Cardiac septum (tissue), 1 donor: ENCODE measurements at regions not wholly inside any gene's neighbourhood (a gene's known extent, or its start where the extent isn't known, plus 50 kb on each side); places are given as distances from the start of the nearest gene placed in this dataset.
"Not testable (repeated sequence)": the region's sequence is repeated elsewhere in the genome, so short reads cannot be mapped to it uniquely, and the experiment has no call there.

Experiments used
- DNase-seq: peaks from one replicate; pipeline ENCODE4 v3.0.0-alpha.2; 2020; ENCODE audit warnings: low spot score
- intact Hi-C: fragments of 100-400 bp; cut with DNase I; formaldehyde crosslinking; loops from one replicate; pipeline ENCODE4 v1.14.0; 2022
- donor health status: DM: no; HTN: no; CAD: no.

DNA sequence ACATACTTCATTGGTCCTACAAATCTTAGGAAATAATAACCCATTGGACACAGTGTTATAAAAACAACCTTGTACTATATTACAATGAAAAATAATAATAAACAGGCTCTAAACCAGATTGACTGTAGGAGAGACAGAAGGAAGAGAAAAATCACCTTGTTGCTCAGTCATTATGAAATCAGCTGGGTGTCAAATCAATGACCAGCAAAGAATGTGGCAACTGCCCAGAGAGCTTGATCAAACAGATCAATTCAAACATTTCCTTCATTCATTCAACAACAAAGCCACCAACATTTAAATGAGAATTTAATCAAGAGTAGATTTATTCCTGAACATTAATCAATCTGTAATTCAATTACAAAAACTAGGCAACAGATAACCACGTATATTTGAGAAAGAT, 671.9 kb upstream of the CHAC2 start:
- intact Hi-C loops, result no loop called here
- DNase-seq, result no peak

DNA sequence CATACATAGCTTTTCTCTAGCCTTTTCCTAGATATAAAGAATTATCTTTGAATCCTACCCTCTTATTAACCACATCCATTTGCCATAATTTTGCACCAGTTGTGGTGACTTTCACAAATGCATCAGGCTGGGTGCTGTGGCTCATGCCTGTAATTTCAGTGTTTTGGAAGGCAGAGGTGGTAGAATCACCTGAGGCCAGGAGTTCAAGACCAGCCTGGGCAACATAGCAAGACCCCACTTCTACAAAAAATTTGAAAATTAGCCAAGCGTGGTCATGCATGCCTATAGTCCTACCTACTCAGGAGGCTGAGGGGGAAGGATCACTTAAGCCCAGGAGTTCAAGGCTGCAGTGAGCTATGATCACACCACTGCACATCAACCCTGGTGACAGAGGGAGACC, 672.4 kb upstream of the CHAC2 start:
- intact Hi-C loops, result no loop called here
- DNase-seq, result no peak

DNA sequence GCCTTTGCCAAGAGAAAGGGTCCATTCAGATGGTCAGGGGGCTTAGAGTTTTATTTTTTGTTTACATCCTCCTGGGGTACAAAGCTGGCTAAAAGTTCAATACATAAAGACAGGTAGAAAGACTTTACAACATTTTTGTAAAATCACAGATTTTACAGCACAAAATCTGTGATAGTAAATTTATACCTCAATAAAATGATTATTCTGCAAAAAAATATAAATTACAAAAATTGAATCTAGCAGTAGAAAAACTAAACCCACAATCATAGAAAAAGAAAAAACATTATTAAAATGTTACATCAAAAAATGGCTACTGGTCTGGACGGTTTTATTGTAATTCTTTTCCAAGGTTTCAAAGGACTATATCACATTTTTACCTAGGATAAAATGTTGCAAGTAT, 674.2 kb upstream of the CHAC2 start:
- intact Hi-C loops, result no loop called here
- no peak for DNase-seq

DNA sequence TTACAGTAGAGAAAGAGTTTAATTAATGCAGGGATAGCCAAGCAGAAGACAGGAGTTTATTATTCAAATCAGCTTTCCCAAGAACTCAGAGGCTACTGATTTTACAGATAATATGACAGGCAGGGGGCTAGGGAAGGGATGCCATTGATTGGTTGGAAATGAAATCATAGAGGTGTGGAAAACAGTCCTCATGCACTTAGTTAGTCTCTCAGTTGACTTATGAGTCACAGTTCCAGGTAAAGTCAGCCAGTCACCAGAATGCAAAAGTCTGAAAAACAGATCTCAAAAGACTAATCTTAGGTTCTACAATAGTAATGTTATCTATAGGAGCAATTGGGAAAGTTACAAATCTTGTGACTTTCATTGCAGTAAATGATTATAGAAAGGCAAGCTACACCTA, 676.4 kb upstream of the CHAC2 start:
- no peak for DNase-seq
- intact Hi-C loops, result no loop called here

DNA sequence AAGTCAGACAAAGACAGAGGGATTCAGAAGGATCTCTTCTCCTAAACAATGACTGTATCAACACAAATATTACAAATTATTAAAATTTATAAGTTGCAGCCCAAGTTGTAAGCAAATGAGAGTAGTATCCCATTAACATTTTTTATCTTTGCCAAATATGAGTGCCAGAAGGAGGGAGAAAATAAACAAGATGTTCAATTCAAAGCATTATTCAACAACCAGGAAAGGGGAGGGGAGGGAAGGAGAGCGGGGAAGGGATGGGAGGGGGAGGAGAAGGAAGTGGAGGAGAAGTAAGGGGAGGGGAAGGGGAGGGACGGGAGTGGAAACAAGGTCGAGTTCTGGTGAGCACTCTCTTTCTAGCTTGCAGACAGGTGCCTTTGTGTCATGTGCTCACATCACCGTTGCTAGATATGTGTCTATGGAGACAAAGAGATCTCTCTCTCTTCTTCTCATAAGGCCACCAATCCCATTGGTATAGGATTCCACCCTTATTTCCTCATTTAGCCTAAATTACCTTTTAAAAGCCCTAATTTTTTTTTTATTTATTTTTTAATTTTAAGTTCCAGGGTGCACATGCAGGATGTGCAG, 679.6 kb upstream of the CHAC2 start:
- no peak for DNase-seq
- intact Hi-C loops, result no loop called here

DNA sequence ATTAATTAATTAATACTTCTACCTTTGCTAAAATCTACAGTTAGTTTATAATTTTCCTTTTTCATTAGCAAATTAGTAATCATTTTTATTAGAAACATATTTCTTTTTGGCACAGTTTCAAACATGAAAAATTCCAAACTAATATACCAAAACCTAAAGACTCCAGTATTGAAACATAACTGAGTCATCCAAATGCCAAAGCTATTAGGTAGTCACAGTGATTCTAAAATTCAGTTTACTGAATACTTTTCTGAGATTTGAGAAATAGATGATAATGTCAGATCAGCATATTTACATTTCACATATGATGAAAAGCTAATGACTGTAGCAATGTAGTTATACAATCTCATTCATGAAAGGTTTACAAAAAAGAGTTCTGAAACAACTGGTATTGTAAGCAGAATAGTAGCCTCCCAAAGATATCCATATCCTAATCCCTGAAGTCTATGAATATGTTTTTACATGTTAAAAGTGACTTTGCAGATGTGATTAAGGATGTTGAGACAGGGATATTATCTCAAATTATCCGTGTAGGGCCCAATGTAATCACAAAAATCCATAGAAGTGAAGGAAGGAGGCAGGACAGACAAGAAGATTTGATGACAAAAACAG, 680.2 kb upstream of the CHAC2 start:
- intact Hi-C loops, result no loop called here
- DNase-seq, result no peak

DNA sequence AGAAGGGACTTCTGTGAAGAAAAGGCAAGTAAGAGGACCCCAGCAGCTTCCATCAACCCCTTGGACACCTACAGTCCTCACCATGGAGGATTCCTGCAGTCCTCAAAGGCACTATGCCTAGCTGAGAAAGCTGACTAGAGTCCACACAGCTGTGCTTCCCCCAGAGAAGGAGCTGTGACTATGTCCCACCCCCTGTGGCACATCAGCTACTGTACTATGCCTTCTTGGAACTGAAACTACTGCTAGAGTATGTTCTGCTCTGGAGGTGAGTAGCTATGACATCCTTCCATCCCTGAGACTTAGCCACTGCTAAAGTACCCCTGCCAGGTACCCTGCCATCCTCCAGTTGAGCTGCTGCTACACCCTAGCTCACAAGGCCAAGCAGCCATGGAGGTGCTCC, 690.2 kb upstream of the CHAC2 start:
- no peak for DNase-seq
- intact Hi-C loops, result no loop called here

DNA sequence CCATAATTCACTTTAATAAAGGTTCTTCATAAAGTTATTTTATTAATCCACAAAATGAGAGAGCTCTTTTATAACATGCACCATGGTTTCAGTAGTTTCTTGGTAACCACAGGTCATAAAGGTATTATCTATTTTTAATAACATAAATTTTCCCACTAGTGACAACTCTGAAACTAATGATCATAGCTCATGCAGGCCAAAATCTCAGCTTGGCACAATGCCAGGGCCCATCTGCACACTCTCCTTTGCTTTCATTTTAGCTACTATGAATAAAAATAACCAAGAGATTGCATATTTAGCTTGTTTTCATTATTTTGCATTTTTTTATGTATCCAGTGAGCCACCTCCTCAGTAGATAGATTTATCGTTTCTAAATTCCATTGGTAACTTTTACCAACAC, 691.8 kb upstream of the CHAC2 start:
- intact Hi-C loops, result no loop called here
- DNase-seq, result no peak

DNA sequence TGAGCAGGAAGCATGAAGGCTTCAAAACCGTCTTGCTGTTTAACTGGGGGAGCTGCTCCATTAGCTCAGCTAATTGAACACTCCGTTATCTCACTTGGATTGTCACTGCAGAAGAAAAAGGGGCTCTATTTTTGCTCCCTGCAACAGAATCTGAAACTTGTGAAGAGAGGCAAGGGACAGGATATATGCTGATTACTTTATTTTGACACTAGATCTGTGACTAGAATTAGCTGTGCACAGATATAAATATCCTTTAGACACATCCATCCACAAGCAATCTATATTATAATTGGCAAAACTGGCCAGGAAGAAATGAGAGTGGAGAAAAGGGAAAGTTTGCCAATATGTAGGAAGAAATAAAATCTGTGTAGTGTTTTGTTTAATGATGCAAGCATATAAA, 700.1 kb upstream of the CHAC2 start:
- DNase-seq, result no peak
- intact Hi-C loops, result no loop called here

DNA sequence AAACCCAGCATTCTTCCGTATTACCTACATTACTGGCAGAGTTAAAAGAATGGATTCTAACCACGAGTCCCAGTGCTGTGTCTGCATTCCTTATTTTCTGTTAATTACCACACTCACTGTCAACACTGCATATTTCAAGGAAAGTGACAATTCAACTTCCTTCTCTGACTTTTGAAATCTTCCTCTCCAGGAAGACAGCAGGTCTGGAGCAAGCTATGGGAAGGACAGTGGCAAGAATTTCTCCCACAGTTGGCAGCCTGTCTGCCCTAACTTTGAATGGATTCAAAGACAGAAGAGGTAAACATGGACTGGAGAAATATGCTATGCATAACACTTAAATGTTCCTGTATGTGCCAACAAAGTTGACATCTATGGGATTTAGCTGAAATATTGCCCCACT, 700.5 kb upstream of the CHAC2 start:
- intact Hi-C loops, result no loop called here
- DNase-seq, result no peak

DNA sequence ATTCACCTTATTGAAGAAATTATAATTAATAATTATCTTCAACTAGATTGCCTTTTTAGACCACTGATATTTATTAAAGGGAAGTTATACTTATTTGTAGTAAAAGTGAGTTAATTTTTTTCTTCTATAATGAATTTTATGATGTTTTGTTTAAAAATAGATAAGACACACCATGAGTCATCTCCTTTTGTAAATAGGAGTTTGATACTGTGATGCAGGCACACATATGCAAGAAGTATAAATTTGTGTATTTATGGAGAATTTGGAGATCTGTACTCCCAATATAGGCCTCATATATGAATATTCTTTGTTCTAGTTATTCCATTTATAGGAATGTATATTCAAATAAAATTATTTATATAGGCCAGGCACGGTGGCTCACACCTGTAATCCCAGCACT, 703.5 kb upstream of the CHAC2 start:
- intact Hi-C loops, result no loop called here
- no peak for DNase-seq

DNA sequence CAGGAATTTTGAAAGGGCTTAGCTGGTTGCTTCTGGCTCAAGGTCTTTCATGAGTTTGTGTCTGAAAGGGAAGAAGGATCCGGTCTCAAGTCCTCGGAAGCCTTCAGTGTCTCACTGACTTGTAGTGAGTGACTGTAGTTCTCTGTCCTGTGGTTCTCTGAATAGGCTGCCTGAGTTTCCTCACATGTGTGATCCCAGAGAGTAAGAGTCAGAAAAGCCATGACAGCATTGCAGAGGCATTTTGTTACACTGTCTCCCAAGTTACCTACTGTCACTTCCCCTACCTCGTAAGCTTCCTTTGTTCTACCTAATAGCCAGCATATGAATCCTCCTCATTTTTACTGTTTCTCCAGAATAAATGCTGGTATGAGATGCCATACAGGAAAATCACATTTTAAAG, 709.1 kb upstream of the CHAC2 start:
- no peak for DNase-seq
- intact Hi-C loops, result no loop called here

DNA sequence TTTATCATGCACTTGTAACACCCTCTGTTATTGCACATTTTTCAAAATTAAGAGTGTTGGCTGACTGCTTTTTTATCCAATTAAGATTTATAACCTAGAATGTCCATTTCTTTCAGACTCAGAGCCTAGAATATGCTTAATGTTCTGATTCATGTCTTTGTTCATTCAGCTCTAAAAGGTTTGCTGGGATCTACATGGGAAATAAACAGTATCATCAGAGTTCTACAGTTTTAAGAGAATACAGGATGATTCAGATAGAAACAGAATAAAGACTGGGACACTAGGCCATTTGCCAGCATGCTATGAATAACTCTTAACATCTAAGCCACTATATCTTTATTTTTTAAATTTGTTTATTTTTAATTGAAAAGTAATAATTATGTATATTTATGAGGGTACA, 713.7 kb upstream of the CHAC2 start:
- DNase-seq, result no peak
- intact Hi-C loops, result no loop called here

DNA sequence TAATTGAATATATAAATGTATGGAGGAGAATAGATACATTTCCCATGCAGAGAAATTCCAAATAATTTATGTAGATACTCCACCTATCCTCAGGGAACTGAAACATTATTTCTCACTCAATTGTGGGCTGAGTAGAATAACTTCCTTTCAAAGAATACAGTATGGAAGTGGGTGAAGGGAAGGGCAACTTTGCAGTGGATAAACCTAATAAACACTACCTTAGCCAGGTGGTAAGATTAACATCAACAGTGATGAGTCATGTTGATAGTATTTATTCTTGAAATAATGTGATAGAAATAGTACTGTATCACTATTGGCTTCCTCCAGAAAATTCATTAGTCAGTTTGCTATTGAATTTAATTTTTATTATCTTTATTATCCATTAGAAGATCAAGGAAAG, 716.4 kb upstream of the CHAC2 start:
- DNase-seq, result no peak
- intact Hi-C loops, result no loop called here

DNA sequence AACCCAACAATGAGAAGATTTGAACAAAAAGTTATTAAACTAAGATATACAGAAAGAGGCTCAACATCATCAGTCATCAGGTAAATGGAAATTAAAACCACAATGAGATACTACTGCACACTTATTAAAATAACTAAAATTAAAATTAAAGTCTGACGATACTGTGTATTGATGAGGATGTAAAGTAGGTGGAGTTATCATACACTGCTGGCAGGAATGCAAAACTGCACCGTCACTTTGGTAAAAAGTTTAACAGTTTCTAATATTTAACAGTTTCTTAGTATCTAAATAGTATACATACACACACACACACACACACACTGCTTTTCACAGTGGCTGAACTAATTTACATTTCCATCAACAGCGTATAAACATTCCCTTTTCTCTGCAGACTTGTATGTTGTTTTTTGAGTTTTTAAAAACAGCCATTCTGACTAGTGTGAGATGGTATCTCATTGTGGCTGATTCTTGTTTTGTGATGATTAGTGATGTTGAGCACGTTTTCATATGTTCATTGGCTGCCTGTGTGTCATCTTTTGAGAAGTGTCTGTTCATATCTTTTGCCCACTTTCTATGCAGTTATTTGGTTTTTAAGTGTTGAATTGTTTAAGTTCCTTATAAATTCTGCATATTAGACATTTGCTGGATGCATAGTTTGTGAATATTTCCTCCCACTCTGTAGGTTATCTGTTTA, 726.9 kb upstream of the CHAC2 start:
- intact Hi-C loops, result no loop called here
- no peak for DNase-seq

DNA sequence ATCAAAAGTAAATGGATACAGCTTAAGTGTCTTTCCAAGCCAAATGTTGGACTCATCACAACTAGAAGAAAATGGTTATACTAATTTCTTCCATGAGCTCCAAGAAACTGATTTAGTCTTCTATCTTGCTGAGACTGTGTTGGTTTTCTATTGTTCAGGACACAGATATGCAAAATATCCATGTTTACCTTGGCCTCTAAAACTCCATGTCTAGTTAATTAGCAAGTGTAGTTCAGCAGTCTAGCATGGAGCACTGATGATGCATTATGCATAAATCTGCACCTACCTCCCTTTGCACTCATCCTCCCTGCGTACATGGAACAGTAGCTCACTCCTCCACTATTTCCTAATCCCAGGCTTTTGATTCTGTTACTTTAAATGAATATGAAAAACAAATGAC, 731.4 kb upstream of the CHAC2 start:
- no peak for DNase-seq
- intact Hi-C loops, result no loop called here

DNA sequence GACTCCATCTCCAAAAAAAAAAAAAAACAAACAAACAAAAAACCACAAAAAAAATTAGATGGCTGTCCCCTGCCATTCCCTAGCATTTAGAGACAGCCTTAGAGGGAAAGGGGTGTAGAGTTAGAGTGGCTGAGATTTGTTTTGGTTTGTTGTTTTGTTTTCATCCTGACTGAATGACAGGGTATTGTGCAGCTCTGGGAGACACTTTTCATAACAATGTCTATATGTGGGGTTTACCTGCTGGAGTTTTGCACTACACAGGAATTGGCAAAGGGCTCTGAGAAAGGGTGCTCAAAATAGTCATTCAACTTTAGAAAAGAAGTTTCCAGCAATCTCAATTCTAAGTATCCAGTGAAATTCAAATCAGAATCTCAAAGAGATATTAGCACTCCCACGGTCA, 732.5 kb upstream of the CHAC2 start:
- no peak for DNase-seq

DNA sequence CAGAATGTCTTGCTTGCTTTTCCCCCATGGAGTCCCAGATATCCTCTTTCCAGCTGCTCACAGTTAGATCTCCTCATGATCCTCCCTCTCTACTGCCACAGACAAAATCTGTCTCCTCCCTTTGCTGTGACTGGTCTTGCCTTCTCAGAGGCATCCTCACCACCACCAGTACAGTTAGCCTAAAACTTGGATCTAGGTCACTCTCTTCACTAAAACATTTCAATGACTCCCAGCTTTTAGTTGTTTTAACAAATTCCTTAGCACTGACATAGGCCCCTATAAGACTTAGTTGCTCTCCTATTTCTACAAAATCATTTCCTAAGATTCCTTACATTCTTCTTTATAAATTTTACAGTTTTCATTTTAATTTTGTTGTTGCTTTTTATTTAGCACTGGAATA, 734.2 kb upstream of the CHAC2 start:
- intact Hi-C loops, result no loop called here
- no peak for DNase-seq

More for the DNA sequence above, 732.5 kb upstream of the CHAC2 start:
- intact Hi-C loops, result no loop called here

DNA sequence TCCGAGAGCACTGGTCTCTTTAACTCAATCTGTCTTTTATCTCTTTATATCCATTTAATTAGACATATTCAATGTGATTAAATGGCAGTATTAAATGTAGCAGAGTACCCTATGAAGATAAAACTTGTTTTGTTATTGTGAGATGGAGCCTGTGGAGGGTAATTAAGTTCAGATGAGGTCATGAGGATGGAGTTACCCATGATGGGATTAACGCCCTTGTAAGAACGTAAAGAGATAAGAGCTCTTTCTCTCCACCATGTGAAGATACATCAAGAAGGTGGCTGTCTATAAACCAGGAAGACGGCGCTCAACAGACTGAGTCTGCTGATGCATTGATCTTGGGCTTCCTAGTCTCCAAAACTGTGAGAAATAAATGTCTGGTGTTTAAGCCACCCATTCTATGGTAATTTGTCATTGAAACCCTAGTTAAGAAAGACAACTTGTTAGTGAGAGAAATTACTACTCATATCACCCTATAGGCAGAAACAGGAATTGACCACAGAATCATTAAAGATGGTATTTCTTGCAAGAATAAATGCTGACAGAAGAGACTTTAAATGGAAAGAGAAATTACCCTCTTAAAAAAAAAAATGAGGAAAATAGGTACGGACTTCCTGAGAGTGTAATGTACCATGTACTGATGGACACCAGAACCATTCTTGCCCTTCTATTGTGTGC, 738.7 kb upstream of the CHAC2 start:
- no peak for DNase-seq
- intact Hi-C loops, result no loop called here

DNA sequence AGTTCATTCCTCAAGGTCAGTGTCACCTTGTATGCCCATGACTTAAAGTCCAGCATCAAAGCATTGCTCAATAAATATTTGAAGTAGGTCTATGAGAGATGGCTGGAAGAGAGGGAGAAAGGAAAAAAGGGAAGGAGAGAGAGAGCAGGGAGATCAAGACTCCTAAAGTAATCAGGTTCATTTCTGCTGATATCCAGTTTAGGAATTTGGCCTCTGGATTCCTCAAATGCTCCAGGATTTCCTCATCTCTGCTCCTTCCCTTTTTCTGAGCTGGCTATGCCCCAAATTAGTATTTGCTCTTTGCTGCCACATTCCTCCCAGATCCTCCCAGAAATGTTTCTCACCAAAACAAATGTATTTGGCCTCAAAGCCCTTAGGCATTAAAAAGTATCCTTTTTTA, 739.4 kb upstream of the CHAC2 start:
- intact Hi-C loops, result no loop called here
- no peak for DNase-seq

DNA sequence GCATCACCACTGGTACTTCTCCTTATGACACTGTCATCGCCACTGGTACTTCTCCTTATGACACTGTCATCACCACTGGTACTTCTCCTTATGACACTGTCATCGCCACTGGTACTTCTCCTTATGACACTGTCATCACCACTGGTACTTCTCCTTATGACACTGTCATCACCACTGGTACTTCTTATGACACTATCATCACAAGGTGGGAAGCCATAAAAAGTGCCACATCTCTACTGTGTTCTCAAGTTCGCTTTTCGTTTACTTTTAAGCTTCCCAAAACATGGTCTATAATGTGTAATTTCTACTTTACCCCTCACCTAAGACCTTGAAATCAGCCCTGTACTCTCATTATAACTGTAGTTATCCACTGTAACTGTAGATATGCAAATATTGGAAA, 745.4 kb upstream of the CHAC2 start:
- intact Hi-C loops, result not testable (repeated sequence)

More for the DNA sequence above, 745.4 kb upstream of the CHAC2 start:
- not testable (repeated sequence) for DNase-seq
